IMR-90 (cell line): ENCODE measurements at regions not wholly inside any gene's neighbourhood (a gene's known extent, or its start where the extent isn't known, plus 50 kb on each side); places are given as distances from the start of the nearest gene placed in this dataset.

ENCODE experiments used
- ATAC-seq: fragments of 200-7000 bp; cut with Tn5 transposase; 2 replicates; pipeline ENCODE4 v1.9.1; 2020; ENCODE audit warnings: low read depth, mild to moderate bottlenecking, moderate library complexity
- BruUV-seq: library from RNA; stranded (reverse); fragments of 400-500 nt; replicated peaks from 2 replicates; lab custom pipeline; 2021; lab: Mats Ljungman, UMichigan
- CTCF ChIA-PET: fragments of 300-600 bp; formaldehyde crosslinking; extraction: SDS; loops from one replicate; lab custom pipeline; 2021; ENCODE audit warnings: antibody characterized with exemption; lab: Yijun Ruan, JAX
- POLR2A ChIA-PET: fragments of 300-600 bp; sonication (Branson Sonifier 250); formaldehyde crosslinking; loops from one replicate; lab custom pipeline; 2022; ENCODE audit warnings: antibody characterized with exemption; ENCODE audit not compliant: unreplicated experiment; lab: Charles Lee
- DNase-seq: peaks from one replicate; pipeline ENCODE4 v3.0.0; 2013
- H2AFZ ChIP-seq: replicated peaks from 2 replicates; pipeline ENCODE3; 2013; ENCODE audit warnings: low read length, mild to moderate bottlenecking; ENCODE audit not compliant: poor library complexity
- H2AK5ac ChIP-seq: 2 replicates; pipeline ENCODE4 v1.6.1; 2013; ENCODE audit warnings: low read depth, low read length, inconsistent platforms
- H2AK9ac ChIP-seq: replicated peaks from 2 replicates; pipeline ENCODE3; 2013; ENCODE audit warnings: mild to moderate bottlenecking, low read depth, low read length, moderate library complexity; ENCODE audit not compliant: poor library complexity
- H2BK120ac ChIP-seq: 2 replicates; pipeline ENCODE4 v1.6.1; 2013; ENCODE audit warnings: low read depth, low read length, inconsistent platforms
- H2BK15ac ChIP-seq: 3 replicates; pipeline ENCODE4 v1.6.1; 2013; ENCODE audit warnings: low read depth, low read length, inconsistent platforms
- H2BK20ac ChIP-seq: 2 replicates; pipeline ENCODE4 v1.6.1; 2013; ENCODE audit warnings: low read depth, mild to moderate bottlenecking, inconsistent platforms, low read length, moderate library complexity
- H2BK5ac ChIP-seq: 2 replicates; pipeline ENCODE4 v1.6.1; 2013; ENCODE audit warnings: mild to moderate bottlenecking, low read depth, low read length, inconsistent platforms; ENCODE audit not compliant: poor library complexity, severe bottlenecking
- H3K14ac ChIP-seq: replicated peaks from 2 replicates; pipeline ENCODE4 v1.6.1; 2013; ENCODE audit warnings: low read depth, low read length, inconsistent platforms
- H3K18ac ChIP-seq: 2 replicates; pipeline ENCODE4 v1.6.1; 2013; ENCODE audit warnings: low read depth, low read length, control low read depth
- H3K23ac ChIP-seq: 2 replicates; pipeline ENCODE4 v1.6.1; 2013; ENCODE audit warnings: low read depth, low read length, inconsistent platforms
- H3K27ac ChIP-seq: 2 replicates; pipeline ENCODE4 v1.5.1; 2013; ENCODE audit warnings: mild to moderate bottlenecking, control low read depth, low read length; ENCODE audit not compliant: insufficient read depth
- H3K27me3 ChIP-seq: 2 replicates; pipeline ENCODE4 v1.6.1; 2013; ENCODE audit warnings: low read length; ENCODE audit not compliant: control insufficient read depth, insufficient read depth
- H3K36me3 ChIP-seq: 2 replicates; pipeline ENCODE4 v1.6.1; 2013; ENCODE audit warnings: low read length, mixed read lengths; ENCODE audit not compliant: control insufficient read depth, insufficient read depth
- H3K4ac ChIP-seq: 2 replicates; pipeline ENCODE4 v1.6.1; 2013; ENCODE audit warnings: low read depth, low read length, inconsistent platforms
- H3K4me1 ChIP-seq: 2 replicates; pipeline ENCODE4 v1.6.1; 2013; ENCODE audit warnings: low read length, mixed read lengths; ENCODE audit not compliant: control insufficient read depth, insufficient read depth
- H3K4me2 ChIP-seq: 2 replicates; pipeline ENCODE4 v1.6.1; 2013; ENCODE audit warnings: low read depth, mild to moderate bottlenecking, control low read depth, low read length, moderate library complexity
- H3K4me3 ChIP-seq: 2 replicates; pipeline ENCODE4 v1.5.1; 2013; ENCODE audit warnings: low read depth, mild to moderate bottlenecking, control low read depth, low read length, moderate library complexity; ENCODE audit not compliant: insufficient read depth
- H3K56ac ChIP-seq: 2 replicates; pipeline ENCODE4 v1.6.1; 2013; ENCODE audit warnings: low read length, inconsistent platforms; ENCODE audit not compliant: insufficient read depth; ENCODE audit errors: extremely low read depth
- H3K79me1 ChIP-seq, 2 experiments: 2 replicates each; pipeline ENCODE4 v1.6.1; 2013; ENCODE audit warnings: low read length in 2 of 2, inconsistent platforms in 1 of 2, low read depth in 1 of 2
- H3K9ac ChIP-seq: 2 replicates; pipeline ENCODE4 v1.6.1; 2013; ENCODE audit warnings: low read depth, low read length, control low read depth
- H3K9me1 ChIP-seq: 2 replicates; pipeline ENCODE4 v1.6.1; 2013; ENCODE audit warnings: low read length, inconsistent platforms; ENCODE audit not compliant: insufficient read depth
- H3K9me3 ChIP-seq: 2 replicates; pipeline ENCODE4 v1.6.1; 2013; ENCODE audit warnings: low read length; ENCODE audit not compliant: control insufficient read depth, insufficient read depth
- H4K20me1 ChIP-seq: 2 replicates; pipeline ENCODE4 v1.6.1; 2013; ENCODE audit warnings: low read length, inconsistent platforms; ENCODE audit not compliant: insufficient read depth
- H4K5ac ChIP-seq: 2 replicates; pipeline ENCODE4 v1.6.1; 2013; ENCODE audit warnings: mild to moderate bottlenecking, low read depth, low read length, control low read depth
- H4K8ac ChIP-seq, 2 experiments: 2 replicates each; pipeline ENCODE4 v1.6.1; 2013; ENCODE audit warnings: low read depth in 2 of 2, low read length in 2 of 2, control low read depth in 1 of 2, inconsistent platforms in 1 of 2
- H4K91ac ChIP-seq: 2 replicates; pipeline ENCODE4 v1.6.1; 2013; ENCODE audit warnings: low read depth, low read length, inconsistent platforms; ENCODE audit not compliant: insufficient read depth
- BHLHE40 ChIP-seq: fragments of 150-350 bp; IDR thresholded peaks from 2 replicates; pipeline ENCODE4 v1.6.1; 2016; ENCODE audit warnings: mild to moderate bottlenecking, low read depth, low read length
- CEBPB ChIP-seq: IDR thresholded peaks from 2 replicates; pipeline ENCODE4 v1.6.1; 2012; ENCODE audit warnings: low read depth, low read length, improper control_type of control experiment
- CHD1 ChIP-seq: IDR thresholded peaks from 2 replicates; pipeline ENCODE4 v1.6.1; 2012; ENCODE audit warnings: low read depth, low read length, improper control_type of control experiment
- FOS ChIP-seq: fragments of 150-350 bp; IDR thresholded peaks from 2 replicates; pipeline ENCODE4 v1.6.1; 2016; ENCODE audit warnings: low read depth, low read length
- MAFK ChIP-seq: IDR thresholded peaks from 2 replicates; pipeline ENCODE4 v1.6.1; 2012; ENCODE audit warnings: low read depth, low read length, improper control_type of control experiment
- MAZ ChIP-seq: IDR thresholded peaks from 2 replicates; pipeline ENCODE4 v1.6.1; 2012; ENCODE audit warnings: low read depth, mild to moderate bottlenecking, low read length, improper control_type of control experiment, moderate library complexity, borderline replicate concordance
- MXI1 ChIP-seq: IDR thresholded peaks from 2 replicates; pipeline ENCODE4 v1.6.1; 2012; ENCODE audit warnings: low read depth, mild to moderate bottlenecking, low read length, moderate library complexity, borderline replicate concordance
- NFE2L2 ChIP-seq: fragments of 150-350 bp; IDR thresholded peaks from 2 replicates; pipeline ENCODE4 v1.6.1; 2016; ENCODE audit warnings: low read depth, mild to moderate bottlenecking, low read length
- POLR2A ChIP-seq: IDR thresholded peaks from 2 replicates; pipeline ENCODE4 v1.6.1; 2012; ENCODE audit warnings: mild to moderate bottlenecking, low read depth, low read length
- RAD21 ChIP-seq: IDR thresholded peaks from 2 replicates; pipeline ENCODE4 v1.6.1; 2012; ENCODE audit warnings: low read length, improper control_type of control experiment
- RCOR1 ChIP-seq: IDR thresholded peaks from 2 replicates; pipeline ENCODE4 v1.6.1; 2012; ENCODE audit warnings: mild to moderate bottlenecking, low read length, improper control_type of control experiment; ENCODE audit not compliant: insufficient replicate concordance
- RFX5 ChIP-seq: IDR thresholded peaks from 2 replicates; pipeline ENCODE4 v1.8.0; 2012; ENCODE audit warnings: low read depth, mild to moderate bottlenecking, low read length, moderate library complexity
- SMC3 ChIP-seq: fragments of 150-350 bp; IDR thresholded peaks from 2 replicates; pipeline ENCODE4 v1.6.1; 2016; ENCODE audit warnings: low read depth, mild to moderate bottlenecking, antibody characterized with exemption, low read length, moderate library complexity
- WGBS, 2 experiments: methylation state at CpG; one replicate each; pipeline versions ENCODE4 v1.1.5 to v1.1.7; 2013; ENCODE audit warnings: missing lambda C conversion rate in 2 of 2; ENCODE audit not compliant: insufficient read length in 1 of 2; ENCODE audit errors: extremely low coverage in 2 of 2; 5-methylcytosine and 5-hydroxymethylcytosine counted together
- dilution Hi-C: fragments of 300-500 bp; cut with HindIII; formaldehyde crosslinking; loops from one replicate; pipeline ENCODE4 v1.14.3; 2018; ENCODE audit warnings: low sequenced_read_pairs; ENCODE audit not compliant: unreplicated experiment
- in situ Hi-C: fragments of 300-500 bp; cut with MboI; formaldehyde crosslinking; loops from 3 replicates; pipeline ENCODE4 v1.14.3; 2019; ENCODE audit warnings: low sequenced_read_pairs, inconsistent platforms, mixed read lengths
- intact Hi-C: fragments of 100-400 bp; cut with micrococcal nuclease; formaldehyde crosslinking; loops from 2 replicates; pipeline ENCODE4 v1.10.0; 2022
- TF ChIP-seq, protein P1 (sequence below): fragments of 150-350 bp; IDR thresholded peaks from 2 replicates; pipeline ENCODE4 v1.6.1; 2017; ENCODE audit warnings: mild to moderate bottlenecking, antibody characterized with exemption, low read length, low read depth
- TF ChIP-seq, protein P2 (sequence below): fragments of 150-350 bp; IDR thresholded peaks from 2 replicates; pipeline ENCODE4 v1.6.1; 2016; ENCODE audit warnings: low read depth, mild to moderate bottlenecking, low read length, moderate library complexity, borderline replicate concordance
- TF ChIP-seq, protein P3 (sequence below): conservative IDR thresholded peaks from 2 replicates; pipeline ENCODE4 v1.5.1; 2012; ENCODE audit warnings: mild to moderate bottlenecking, low read depth, low read length, improper control_type of control experiment

DNA sequence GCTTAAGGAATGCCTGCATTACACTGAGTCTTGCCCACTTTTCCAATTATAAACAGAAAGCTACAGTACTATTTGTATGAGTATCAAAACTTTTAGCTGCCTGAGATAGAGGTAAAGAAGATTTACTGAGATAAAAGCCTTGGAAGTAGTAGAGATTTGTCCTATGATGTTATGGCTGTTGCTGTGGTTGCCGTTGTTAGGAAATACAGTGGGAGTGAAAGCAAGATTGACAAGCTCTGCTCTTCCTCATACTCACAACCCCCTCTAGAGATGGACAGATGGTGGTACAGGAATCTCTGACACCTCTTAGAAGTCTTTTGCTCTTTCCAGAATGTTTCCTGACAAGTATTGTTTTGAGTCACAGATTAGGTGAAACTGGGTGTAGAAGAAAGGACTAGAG is 242.5 kb downstream of the RPIA start:
- Histone ChIP-seq H2BK5ac (no peak overlapping the region), H3K79me1 (no peaks in the 10 kb centered on the region), H2AFZ (no peak overlapping the region), H3K56ac (no peak overlapping the region), H2BK20ac (no peak overlapping the region), H2BK15ac (no peak overlapping the region), H3K14ac (no peak overlapping the region), H3K9me1 (no peaks in the 10 kb centered on the region), H3K9me3 (no peaks in the 10 kb centered on the region), H3K27me3 (no peaks in the 10 kb centered on the region), H3K9ac (no peak overlapping the region), H3K27ac (no peak overlapping the region), H3K4me3 (no peak overlapping the region), H4K8ac (no peak overlapping the region), H3K18ac (no peak overlapping the region), H2AK5ac (no peak overlapping the region), H2AK9ac (no peak overlapping the region), H4K5ac (no peak overlapping the region), H3K4me1 (no peaks in the 10 kb centered on the region), H4K91ac (no peak overlapping the region), H3K36me3 (no peaks in the 10 kb centered on the region), H2BK120ac (no peak overlapping the region), H3K4me2 (no peak overlapping the region), H3K4ac (no peak overlapping the region), H3K23ac (no peak overlapping the region), H4K20me1 (no peaks in the 10 kb centered on the region)
- dilution Hi-C loops, result no loop called here
- ATAC-seq, result no peak
- ChIA-PET CTCF (interaction anchor here (0.6 kb wide), 1 partner anchor 41 kb away, joined by 3 read pairs; no protein-coding TSS in a partner anchor), POLR2A (no interaction called here)
- intact Hi-C loops, result no loop called here
- no CpG with 5 or more reads among the region's 1 CpG for WGBS, 2 experiments
- no peak for DNase-seq
- BruUV-seq, result no TSS peak
- no peak for TF ChIP-seq MXI1
- TF ChIP-seq, protein P1, sequence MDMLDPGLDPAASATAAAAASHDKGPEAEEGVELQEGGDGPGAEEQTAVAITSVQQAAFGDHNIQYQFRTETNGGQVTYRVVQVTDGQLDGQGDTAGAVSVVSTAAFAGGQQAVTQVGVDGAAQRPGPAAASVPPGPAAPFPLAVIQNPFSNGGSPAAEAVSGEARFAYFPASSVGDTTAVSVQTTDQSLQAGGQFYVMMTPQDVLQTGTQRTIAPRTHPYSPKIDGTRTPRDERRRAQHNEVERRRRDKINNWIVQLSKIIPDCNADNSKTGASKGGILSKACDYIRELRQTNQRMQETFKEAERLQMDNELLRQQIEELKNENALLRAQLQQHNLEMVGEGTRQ, result no peak
- TF ChIP-seq, protein P2, sequence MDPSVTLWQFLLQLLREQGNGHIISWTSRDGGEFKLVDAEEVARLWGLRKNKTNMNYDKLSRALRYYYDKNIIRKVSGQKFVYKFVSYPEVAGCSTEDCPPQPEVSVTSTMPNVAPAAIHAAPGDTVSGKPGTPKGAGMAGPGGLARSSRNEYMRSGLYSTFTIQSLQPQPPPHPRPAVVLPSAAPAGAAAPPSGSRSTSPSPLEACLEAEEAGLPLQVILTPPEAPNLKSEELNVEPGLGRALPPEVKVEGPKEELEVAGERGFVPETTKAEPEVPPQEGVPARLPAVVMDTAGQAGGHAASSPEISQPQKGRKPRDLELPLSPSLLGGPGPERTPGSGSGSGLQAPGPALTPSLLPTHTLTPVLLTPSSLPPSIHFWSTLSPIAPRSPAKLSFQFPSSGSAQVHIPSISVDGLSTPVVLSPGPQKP, result no peak
- TF ChIP-seq MAFK, result no peak
- no peak for TF ChIP-seq MAZ
- no peak for TF ChIP-seq RAD21
- no peak for TF ChIP-seq FOS
- no peak for TF ChIP-seq SMC3
- TF ChIP-seq CHD1, result no peak
- TF ChIP-seq, protein P3, sequence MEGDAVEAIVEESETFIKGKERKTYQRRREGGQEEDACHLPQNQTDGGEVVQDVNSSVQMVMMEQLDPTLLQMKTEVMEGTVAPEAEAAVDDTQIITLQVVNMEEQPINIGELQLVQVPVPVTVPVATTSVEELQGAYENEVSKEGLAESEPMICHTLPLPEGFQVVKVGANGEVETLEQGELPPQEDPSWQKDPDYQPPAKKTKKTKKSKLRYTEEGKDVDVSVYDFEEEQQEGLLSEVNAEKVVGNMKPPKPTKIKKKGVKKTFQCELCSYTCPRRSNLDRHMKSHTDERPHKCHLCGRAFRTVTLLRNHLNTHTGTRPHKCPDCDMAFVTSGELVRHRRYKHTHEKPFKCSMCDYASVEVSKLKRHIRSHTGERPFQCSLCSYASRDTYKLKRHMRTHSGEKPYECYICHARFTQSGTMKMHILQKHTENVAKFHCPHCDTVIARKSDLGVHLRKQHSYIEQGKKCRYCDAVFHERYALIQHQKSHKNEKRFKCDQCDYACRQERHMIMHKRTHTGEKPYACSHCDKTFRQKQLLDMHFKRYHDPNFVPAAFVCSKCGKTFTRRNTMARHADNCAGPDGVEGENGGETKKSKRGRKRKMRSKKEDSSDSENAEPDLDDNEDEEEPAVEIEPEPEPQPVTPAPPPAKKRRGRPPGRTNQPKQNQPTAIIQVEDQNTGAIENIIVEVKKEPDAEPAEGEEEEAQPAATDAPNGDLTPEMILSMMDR, result no peak
- TF ChIP-seq POLR2A, result no peak
- no peak for TF ChIP-seq CEBPB
- no peak for TF ChIP-seq RCOR1
- no peak for TF ChIP-seq BHLHE40
- TF ChIP-seq RFX5, result no peak
- no peak for TF ChIP-seq NFE2L2
- in situ Hi-C loops, result no loop called here
